ENCODE measurements at regions not wholly inside any gene's neighbourhood (a gene's known extent, or its start where the extent isn't known, plus 50 kb on each side); places are given as distances from the start of the nearest gene placed in this dataset.

- no peak for DNase-seq (ENCODE audit: extremely low spot score, unreplicated experiment)
Observed at GRCh38 chr16:76943921-76944320, 247.1 kb upstream of the MON1B start.

GRCh38 chr16:76946879-76947278 lies 244.1 kb upstream of the MON1B start:
- Mint-ChIP-seq H3K27ac (no peak overlapping the region), H3K27me3 (peaks cover 7% of the 10 kb centered on the region), H3K4me3 (no peak overlapping the region), H3K4me1 (ENCODE audit: unreplicated experiment) (peaks cover 4% of the 10 kb centered on the region), H3K9me3 (no peaks in the 10 kb centered on the region), H3K36me3 (peaks cover 3% of the 10 kb centered on the region)
- DNase-seq (ENCODE audit: extremely low spot score, unreplicated experiment), result no peak
- no peak for TF ChIP-seq CTCF (conservative IDR thresholded peaks at IDR 0.05)

More at GRCh38 chr16:76943921-76944320, 247.1 kb upstream of the MON1B start:
- Mint-ChIP-seq H3K9me3 (no peaks in the 10 kb centered on the region), H3K36me3 (no peaks in the 10 kb centered on the region), H3K27me3 (peaks cover 4% of the 10 kb centered on the region), H3K4me1 (ENCODE audit: unreplicated experiment) (peaks cover 4% of the 10 kb centered on the region), H3K4me3 (peak overlapping the region; percentile 24), H3K27ac (peak overlapping the region; percentile 17)
- no peak for TF ChIP-seq CTCF (conservative IDR thresholded peaks at IDR 0.05)

- DNase-seq (ENCODE audit: extremely low spot score, unreplicated experiment), result no peak
- no peak overlapping the region for H3K4me3 Mint-ChIP-seq
- H3K9me3 Mint-ChIP-seq, result no peaks in the 10 kb centered on the region
- peaks cover 4% of the 10 kb centered on the region for H3K4me1 Mint-ChIP-seq (ENCODE audit: unreplicated experiment)
- peaks cover 3% of the 10 kb centered on the region for H3K36me3 Mint-ChIP-seq
- H3K27me3 Mint-ChIP-seq, result peaks cover 7% of the 10 kb centered on the region
- TF ChIP-seq CTCF (conservative IDR thresholded peaks at IDR 0.05), result no peak
- H3K27ac Mint-ChIP-seq, result no peak overlapping the region
Observed at GRCh38 chr16:76947749-76948148, 243.2 kb upstream of the MON1B start.

GRCh38 chr16:76955629-76956028 lies 235.4 kb upstream of the MON1B start:
- Mint-ChIP-seq H3K4me3 (no peak overlapping the region), H3K4me1 (ENCODE audit: unreplicated experiment) (peaks cover 6% of the 10 kb centered on the region), H3K9me3 (no peaks in the 10 kb centered on the region), H3K27ac (no peak overlapping the region), H3K36me3 (no peaks in the 10 kb centered on the region), H3K27me3 (peaks cover 4% of the 10 kb centered on the region)
- no peak for DNase-seq (ENCODE audit: extremely low spot score, unreplicated experiment)
- no peak for TF ChIP-seq CTCF (conservative IDR thresholded peaks at IDR 0.05)

GRCh38 chr16:76956394-76956793 lies 234.6 kb upstream of the MON1B start:
- H3K4me1 Mint-ChIP-seq (ENCODE audit: unreplicated experiment), result peaks cover 6% of the 10 kb centered on the region
- H3K27me3 Mint-ChIP-seq, result peaks cover 4% of the 10 kb centered on the region
- no peak for DNase-seq (ENCODE audit: extremely low spot score, unreplicated experiment)
- TF ChIP-seq CTCF (conservative IDR thresholded peaks at IDR 0.05), result no peak
- no peaks in the 10 kb centered on the region for H3K9me3 Mint-ChIP-seq
- H3K4me3 Mint-ChIP-seq, result no peak overlapping the region
- no peaks in the 10 kb centered on the region for H3K36me3 Mint-ChIP-seq
- H3K27ac Mint-ChIP-seq, result no peak overlapping the region

GRCh38 chr16:76956841-76957240 lies 234.1 kb upstream of the MON1B start:
- no peak for DNase-seq (ENCODE audit: extremely low spot score, unreplicated experiment)
- no peak overlapping the region for H3K27ac Mint-ChIP-seq
- no peaks in the 10 kb centered on the region for H3K9me3 Mint-ChIP-seq
- H3K4me1 Mint-ChIP-seq (ENCODE audit: unreplicated experiment), result peaks cover 6% of the 10 kb centered on the region
- TF ChIP-seq CTCF (conservative IDR thresholded peaks at IDR 0.05), result no peak
- H3K27me3 Mint-ChIP-seq, result peaks cover 4% of the 10 kb centered on the region
- H3K36me3 Mint-ChIP-seq, result no peaks in the 10 kb centered on the region
- no peak overlapping the region for H3K4me3 Mint-ChIP-seq

Measured in type B pancreatic cell (in vitro differentiated cells).